T-helper 1 cell treated with Interleukin-12 subunit alpha and Interleukin-12 subunit beta and Interleukin-4 antibody, amounts not matched to agents 30 μg/mL and 1 μg/mL, for 36 hours (primary cell): ENCODE measurements at regions not wholly inside any gene's neighbourhood (a gene's known extent, or its start where the extent isn't known, plus 50 kb on each side); places are given as distances from the start of the nearest gene placed in this dataset.
"Not testable (repeated sequence)": the region's sequence is repeated elsewhere in the genome, so short reads cannot be mapped to it uniquely, and the experiment has no call there.

Experiments used
- H3K27ac Mint-ChIP-seq: one replicate; pipeline ENCODE4 v1.8.0; 2021; ENCODE audit warnings: mild to moderate bottlenecking, mixed read lengths
- H3K27me3 Mint-ChIP-seq: one replicate; pipeline ENCODE4 v1.8.0; 2021; ENCODE audit warnings: low read depth, mixed read lengths
- H3K36me3 Mint-ChIP-seq: one replicate; pipeline ENCODE4 v1.8.0; 2021; ENCODE audit warnings: low read depth, mixed read lengths
- H3K4me1 Mint-ChIP-seq: one replicate; pipeline ENCODE4 v1.8.0; 2021; ENCODE audit warnings: low read depth, mixed read lengths
- H3K4me3 Mint-ChIP-seq: one replicate; pipeline ENCODE4 v1.8.0; 2021; ENCODE audit warnings: mild to moderate bottlenecking, moderate library complexity, mixed read lengths
- H3K9me3 Mint-ChIP-seq: one replicate; pipeline ENCODE4 v1.8.0; 2021; ENCODE audit warnings: mixed read lengths

- Mint-ChIP-seq H3K4me3 (no peak overlapping the region), H3K27ac (no peak overlapping the region), H3K9me3 (peaks cover 4% of the 10 kb centered on the region), H3K4me1 (no peaks in the 10 kb centered on the region), H3K27me3 (no peaks in the 10 kb centered on the region), H3K36me3 (no peaks in the 10 kb centered on the region)
Measured at GRCh38 chr10:23804125-23804524, 365.2 kb downstream of the OTUD1 start.

- no peaks in the 10 kb centered on the region for H3K27me3 Mint-ChIP-seq
- no peaks in the 10 kb centered on the region for H3K9me3 Mint-ChIP-seq
- no peak overlapping the region for H3K4me3 Mint-ChIP-seq
- H3K27ac Mint-ChIP-seq = no peak overlapping the region
- H3K4me1 Mint-ChIP-seq = no peaks in the 10 kb centered on the region
- H3K36me3 Mint-ChIP-seq = no peaks in the 10 kb centered on the region
Measured at GRCh38 chr10:23813687-23814086, 374.8 kb downstream of the OTUD1 start.

- H3K4me3 Mint-ChIP-seq = no peak overlapping the region
- no peak overlapping the region for H3K27ac Mint-ChIP-seq
- H3K36me3 Mint-ChIP-seq = no peaks in the 10 kb centered on the region
- no peaks in the 10 kb centered on the region for H3K27me3 Mint-ChIP-seq
- H3K4me1 Mint-ChIP-seq = no peaks in the 10 kb centered on the region
- no peaks in the 10 kb centered on the region for H3K9me3 Mint-ChIP-seq
Measured at GRCh38 chr10:23818484-23818883, 379.6 kb downstream of the OTUD1 start.

- H3K27me3 Mint-ChIP-seq = no peaks in the 10 kb centered on the region
- H3K4me3 Mint-ChIP-seq = no peak overlapping the region
- no peaks in the 10 kb centered on the region for H3K4me1 Mint-ChIP-seq
- no peaks in the 10 kb centered on the region for H3K9me3 Mint-ChIP-seq
- no peaks in the 10 kb centered on the region for H3K36me3 Mint-ChIP-seq
- H3K27ac Mint-ChIP-seq = no peak overlapping the region
Measured at GRCh38 chr10:23820792-23821191, 381.9 kb downstream of the OTUD1 start.

GRCh38 chr10:23824822-23825221 lies 384.1 kb upstream of the KIAA1217 start:
- Mint-ChIP-seq H3K36me3 (no peaks in the 10 kb centered on the region), H3K27me3 (no peaks in the 10 kb centered on the region), H3K9me3 (no peaks in the 10 kb centered on the region), H3K4me3 (no peak overlapping the region), H3K27ac (no peak overlapping the region), H3K4me1 (no peaks in the 10 kb centered on the region)

GRCh38 chr10:23826421-23826820 lies 382.5 kb upstream of the KIAA1217 start:
- no peaks in the 10 kb centered on the region for H3K36me3 Mint-ChIP-seq
- H3K27ac Mint-ChIP-seq = no peak overlapping the region
- no peaks in the 10 kb centered on the region for H3K9me3 Mint-ChIP-seq
- no peak overlapping the region for H3K4me3 Mint-ChIP-seq
- H3K27me3 Mint-ChIP-seq = no peaks in the 10 kb centered on the region
- no peaks in the 10 kb centered on the region for H3K4me1 Mint-ChIP-seq

GRCh38 chr10:23829556-23829955 lies 379.4 kb upstream of the KIAA1217 start:
- H3K9me3 Mint-ChIP-seq = no peaks in the 10 kb centered on the region
- H3K4me1 Mint-ChIP-seq = no peaks in the 10 kb centered on the region
- no peak overlapping the region for H3K4me3 Mint-ChIP-seq
- H3K36me3 Mint-ChIP-seq = no peaks in the 10 kb centered on the region
- no peaks in the 10 kb centered on the region for H3K27me3 Mint-ChIP-seq
- H3K27ac Mint-ChIP-seq = no peak overlapping the region

GRCh38 chr10:23834091-23834490 lies 374.8 kb upstream of the KIAA1217 start:
- H3K27me3 Mint-ChIP-seq = no peaks in the 10 kb centered on the region
- no peak overlapping the region for H3K27ac Mint-ChIP-seq
- H3K4me1 Mint-ChIP-seq = no peaks in the 10 kb centered on the region
- H3K36me3 Mint-ChIP-seq = no peaks in the 10 kb centered on the region
- H3K9me3 Mint-ChIP-seq = no peaks in the 10 kb centered on the region
- H3K4me3 Mint-ChIP-seq = no peak overlapping the region

GRCh38 chr10:23850631-23851030 lies 358.3 kb upstream of the KIAA1217 start:
- Mint-ChIP-seq H3K36me3 (no peaks in the 10 kb centered on the region), H3K27ac (no peak overlapping the region), H3K27me3 (no peaks in the 10 kb centered on the region), H3K4me1 (no peaks in the 10 kb centered on the region), H3K9me3 (peaks cover 20% of the 10 kb centered on the region), H3K4me3 (no peak overlapping the region)

GRCh38 chr10:23859598-23859997 lies 349.3 kb upstream of the KIAA1217 start:
- Mint-ChIP-seq H3K36me3 (no peaks in the 10 kb centered on the region), H3K4me1 (no peaks in the 10 kb centered on the region), H3K4me3 (no peak overlapping the region), H3K27ac (no peak overlapping the region), H3K9me3 (peaks cover 8% of the 10 kb centered on the region), H3K27me3 (no peaks in the 10 kb centered on the region)

GRCh38 chr10:23864631-23865147 lies 344.2 kb upstream of the KIAA1217 start:
- Mint-ChIP-seq H3K9me3 (no peaks in the 10 kb centered on the region), H3K27ac (no peak overlapping the region), H3K4me3 (no peak overlapping the region), H3K27me3 (no peaks in the 10 kb centered on the region), H3K36me3 (no peaks in the 10 kb centered on the region), H3K4me1 (no peaks in the 10 kb centered on the region)

GRCh38 chr10:23866985-23867384 lies 342.0 kb upstream of the KIAA1217 start:
- H3K4me1 Mint-ChIP-seq, H3K4me3 Mint-ChIP-seq, H3K27me3 Mint-ChIP-seq, H3K27ac Mint-ChIP-seq, H3K9me3 Mint-ChIP-seq, H3K36me3 Mint-ChIP-seq: not testable (repeated sequence)

- H3K4me3 Mint-ChIP-seq = no peak overlapping the region
- H3K9me3 Mint-ChIP-seq = no peaks in the 10 kb centered on the region
- no peak overlapping the region for H3K27ac Mint-ChIP-seq
- H3K4me1 Mint-ChIP-seq = no peaks in the 10 kb centered on the region
- H3K27me3 Mint-ChIP-seq = no peaks in the 10 kb centered on the region
- H3K36me3 Mint-ChIP-seq = no peaks in the 10 kb centered on the region
Measured at GRCh38 chr10:23868121-23868520, 340.8 kb upstream of the KIAA1217 start.

- Mint-ChIP-seq H3K4me3 (no peak overlapping the region), H3K9me3 (no peaks in the 10 kb centered on the region), H3K27ac (no peak overlapping the region), H3K27me3 (no peaks in the 10 kb centered on the region), H3K36me3 (no peaks in the 10 kb centered on the region), H3K4me1 (no peaks in the 10 kb centered on the region)
Measured at GRCh38 chr10:23869548-23869947, 339.4 kb upstream of the KIAA1217 start.

GRCh38 chr10:23869996-23870395 lies 338.9 kb upstream of the KIAA1217 start:
- Mint-ChIP-seq H3K9me3 (no peaks in the 10 kb centered on the region), H3K4me3 (no peak overlapping the region), H3K36me3 (no peaks in the 10 kb centered on the region), H3K27ac (no peak overlapping the region), H3K27me3 (no peaks in the 10 kb centered on the region), H3K4me1 (no peaks in the 10 kb centered on the region)
